Kidney (tissue), 13 donors: ENCODE measurements at regions not wholly inside any gene's neighbourhood (a gene's known extent, or its start where the extent isn't known, plus 50 kb on each side); places are given as distances from the start of the nearest gene placed in this dataset.

Experiments
- DNase-seq, 5 donors: peaks; one replicate each; pipeline ENCODE4 v3.0.0-alpha.2; 2013 to 2020
- FAIRE-seq: peaks from 2 replicates; lab custom pipeline; 2012; peaks lifted over from hg19 to GRCh38; lab: Jason Lieb, UNC
- H3K27ac ChIP-seq, 2 donors: one replicate each; pipeline ENCODE4 v1.7.0; 2013; ENCODE audit warnings: low read depth in 2 of 2, low read length in 2 of 2, inconsistent platforms in 1 of 2
- H3K27me3 ChIP-seq: one replicate; pipeline ENCODE4 v1.7.1; 2013; ENCODE audit warnings: low read length, inconsistent platforms; ENCODE audit not compliant: control insufficient read depth, insufficient read depth
- H3K36me3 ChIP-seq, 3 donors: one replicate each; pipeline versions ENCODE4 v1.7.0 to v1.7.1; 2013; ENCODE audit warnings: low read length in 3 of 3, control low read depth in 1 of 3, inconsistent platforms in 1 of 3; ENCODE audit not compliant: insufficient read depth in 3 of 3, control insufficient read depth in 2 of 3
- H3K4me1 ChIP-seq, 3 donors: one replicate each; pipeline versions ENCODE4 v1.7.0 to v1.7.1; 2013; ENCODE audit warnings: low read length in 3 of 3, inconsistent platforms in 1 of 3, low read depth in 1 of 3; ENCODE audit not compliant: control insufficient read depth in 2 of 3, insufficient read depth in 2 of 3
- H3K4me3 ChIP-seq, 3 donors: one replicate each; pipeline versions ENCODE4 v1.7.0 to v1.8.1; 2013; ENCODE audit warnings: low read length in 3 of 3, control low read depth in 1 of 3, inconsistent platforms in 1 of 3
- H3K9ac ChIP-seq, 3 donors: one replicate each; pipeline versions ENCODE4 v1.7.0 to v1.7.1; 2013; ENCODE audit warnings: low read length in 3 of 3, control low read depth in 1 of 3, inconsistent platforms in 1 of 3
- H3K9me3 ChIP-seq, 3 donors: one replicate each; pipeline versions ENCODE4 v1.7.0 to v1.7.1; 2013; ENCODE audit warnings: low read length in 3 of 3, control low read depth in 1 of 3, inconsistent platforms in 1 of 3; ENCODE audit not compliant: control insufficient read depth in 2 of 3, insufficient read depth in 1 of 3
- CTCF ChIP-seq: IDR thresholded peaks from 3 replicates; pipeline ENCODE4 v1.5.1; 2012; ENCODE audit warnings: mild to moderate bottlenecking, moderate library complexity, borderline replicate concordance; ENCODE audit not compliant: insufficient read depth; ENCODE audit errors: extremely low read depth
- intact Hi-C: fragments of 100-400 bp; cut with DNase I; formaldehyde crosslinking; loops from one replicate; pipeline ENCODE4 v1.11.1; 2022
- donor health status: control.
- donor health status: control.
- donor health status: control.
- donor health status: control.
- donor health status: control.
- donor health status: DM: yes; HTN: yes; CAD: no.
- donor health status: Normal renal cell carcinoma (clear cell type).

GRCh38 chr1:181430015-181430885 is 53.1 kb upstream of the CACNA1E start:
- no peak for DNase-seq
- H3K4me1 ChIP-seq: no peaks in the 10 kb centered on the region
- no peak overlapping the region for H3K9ac ChIP-seq
- H3K4me3 ChIP-seq: no peak overlapping the region
- intact Hi-C loops: no loop called here
- no peak overlapping the region for H3K27ac ChIP-seq
- no peaks in the 10 kb centered on the region for H3K36me3 ChIP-seq
- H3K27me3 ChIP-seq: no peaks in the 10 kb centered on the region
- H3K9me3 ChIP-seq: no peaks in the 10 kb centered on the region
- FAIRE-seq: no peak
- no peak for TF ChIP-seq CTCF
